HK-2 (cell line): ENCODE measurements at regions not wholly inside any gene's neighbourhood (a gene's known extent, or its start where the extent isn't known, plus 50 kb on each side); places are given as distances from the start of the nearest gene placed in this dataset.
"Not testable (repeated sequence)": the region's sequence is repeated elsewhere in the genome, so short reads cannot be mapped to it uniquely, and the experiment has no call there.

ENCODE experiments used
- DNase-seq: peaks from one replicate; pipeline ENCODE4 v3.0.0-alpha.2; 2018; ENCODE audit not compliant: unreplicated experiment

GRCh38 chr2:240191001-240191400 lies 50.5 kb upstream of the OTOS start:
- no peak for DNase-seq

GRCh38 chr2:240192661-240193060 lies 52.2 kb upstream of the OTOS start:
- no peak for DNase-seq

GRCh38 chr2:240194341-240194762 lies 53.9 kb upstream of the OTOS start:
- DNase-seq: not testable (repeated sequence)

GRCh38 chr2:240195316-240195861 lies 54.9 kb upstream of the OTOS start:
- DNase-seq: no peak

GRCh38 chr2:240196716-240197461 lies 56.4 kb upstream of the OTOS start:
- no peak for DNase-seq

GRCh38 chr2:240197462-240198139 lies 57.1 kb upstream of the OTOS start:
- no peak for DNase-seq

- no peak for DNase-seq
Observed at GRCh38 chr2:240198226-240198625, 57.8 kb upstream of the OTOS start.

GRCh38 chr2:240199133-240199870 lies 58.8 kb upstream of the OTOS start:
- no peak for DNase-seq

- DNase-seq: no peak
Observed at GRCh38 chr2:240200230-240201051, 60.0 kb upstream of the OTOS start.

GRCh38 chr2:240201866-240202265 lies 61.4 kb upstream of the OTOS start:
- DNase-seq: no peak

GRCh38 chr2:240202586-240202985 lies 62.1 kb upstream of the OTOS start:
- DNase-seq: no peak

- no peak for DNase-seq
Observed at GRCh38 chr2:240203031-240203787, 62.8 kb upstream of the OTOS start.

- DNase-seq: no peak
Observed at GRCh38 chr2:240203788-240204270, 63.4 kb upstream of the OTOS start.

GRCh38 chr2:240204431-240205276 lies 64.2 kb upstream of the OTOS start:
- DNase-seq: no peak

- DNase-seq: peak; percentile 83
Observed at GRCh38 chr2:240205348-240205747, 64.9 kb upstream of the OTOS start.

GRCh38 chr2:240205772-240206171 lies 65.3 kb upstream of the OTOS start:
- no peak for DNase-seq

GRCh38 chr2:240206630-240207029 lies 66.2 kb upstream of the OTOS start:
- DNase-seq: no peak

GRCh38 chr2:240207661-240208060 lies 67.2 kb upstream of the OTOS start:
- DNase-seq: no peak

GRCh38 chr2:240208096-240208495 lies 67.6 kb upstream of the OTOS start:
- DNase-seq: no peak
